Activated CD8-positive, alpha-beta memory T cell treated with anti-CD3 and anti-CD28 coated beads, Interleukin-2, amount 50 U/mL, for 24 hours (primary cell): ENCODE measurements at regions not wholly inside any gene's neighbourhood (a gene's known extent, or its start where the extent isn't known, plus 50 kb on each side); places are given as distances from the start of the nearest gene placed in this dataset.

Experiments used
- DNase-seq: peaks from one replicate; pipeline ENCODE4 v3.0.0-alpha.2; 2020; ENCODE audit errors: extremely low read depth

DNA sequence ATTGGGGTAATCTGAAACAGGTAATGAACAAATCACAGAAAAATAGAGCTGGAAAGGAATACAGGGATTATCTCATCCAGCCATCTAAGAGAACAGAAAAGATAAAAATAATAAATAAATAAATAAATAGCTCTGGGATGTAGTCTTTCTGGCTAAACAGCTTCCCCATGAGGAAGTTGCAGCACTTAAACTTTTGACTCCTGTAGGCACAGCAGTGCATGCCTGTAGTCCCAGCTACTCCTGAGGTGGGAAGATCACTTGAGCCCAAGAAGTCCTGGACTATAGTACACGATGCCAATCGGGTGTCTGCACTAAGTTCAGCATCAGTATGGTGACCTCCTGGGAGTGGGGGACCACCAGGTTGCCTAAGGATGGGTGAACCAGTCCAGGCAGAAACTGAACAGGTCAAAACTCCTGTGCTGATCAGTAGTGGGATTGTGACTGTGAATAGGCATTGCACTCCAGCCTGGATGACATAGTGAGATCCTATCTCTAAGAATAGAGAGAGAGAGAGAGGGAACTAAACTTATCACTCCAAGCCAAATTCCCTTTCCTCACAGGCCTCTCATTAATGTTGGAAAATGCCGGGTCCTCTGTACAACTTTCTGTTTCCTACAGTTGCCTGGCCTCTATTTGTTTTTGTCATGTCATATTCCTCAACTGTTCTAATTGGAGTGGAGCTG, 61.7 kb upstream of the CDK13 start:
- no peak for DNase-seq

DNA sequence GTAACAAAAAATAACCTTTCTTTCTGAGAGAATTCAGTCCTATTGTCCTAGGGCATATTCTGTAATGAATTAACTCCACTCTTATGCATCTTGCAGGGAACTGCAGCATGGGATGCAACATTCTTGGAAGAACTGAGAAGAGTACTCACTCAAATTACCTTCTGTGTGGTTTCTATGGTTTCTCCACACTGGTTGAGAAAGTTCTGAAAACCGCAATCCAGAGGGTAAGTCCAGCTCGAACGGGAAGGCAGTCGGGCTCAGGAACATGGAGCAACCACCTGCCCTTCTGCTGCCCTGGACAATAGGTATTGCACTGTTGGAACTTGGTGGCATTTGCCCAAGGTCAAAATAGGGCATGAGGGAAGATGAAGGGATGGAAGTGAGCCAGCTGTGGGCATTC, 59.6 kb upstream of the CDK13 start:
- no peak for DNase-seq

DNA sequence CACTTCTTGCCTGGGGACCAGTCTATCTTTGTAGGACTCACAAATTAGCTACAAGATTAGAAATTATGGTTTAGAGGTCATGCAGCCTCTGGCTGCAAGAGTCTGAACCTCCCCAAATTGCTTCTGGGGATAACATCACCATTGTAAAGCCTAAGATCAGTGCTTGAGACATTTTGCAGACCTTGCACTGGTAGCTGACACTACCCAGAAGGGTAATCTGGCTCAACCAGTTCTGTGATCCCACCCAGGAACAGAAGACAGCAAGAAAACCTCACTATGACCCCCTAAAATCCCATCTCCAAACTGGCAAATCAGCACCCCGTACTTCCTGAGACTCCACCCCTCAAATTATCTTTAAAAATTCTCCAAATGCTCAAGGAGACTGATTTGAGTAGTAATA, 58.2 kb upstream of the CDK13 start:
- no peak for DNase-seq

DNA sequence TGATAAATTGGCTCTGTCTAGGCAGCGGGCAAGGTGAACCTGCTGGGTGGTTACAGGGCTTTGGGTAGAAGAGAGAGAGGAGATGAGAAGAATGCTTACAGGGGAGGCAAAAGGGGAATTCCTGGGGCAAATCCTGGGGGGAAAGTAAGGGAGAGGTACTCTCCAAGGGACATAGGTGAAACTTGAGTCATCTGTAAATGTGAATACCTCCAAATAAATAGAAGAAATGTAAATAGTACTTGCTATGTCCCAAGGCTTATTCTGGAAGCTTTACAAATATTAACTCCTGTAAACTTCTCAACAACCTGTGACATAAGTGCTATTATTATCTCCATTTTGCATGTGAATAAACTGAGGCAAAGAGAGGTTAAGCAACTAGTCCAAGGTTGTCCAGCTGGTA, 57.7 kb upstream of the CDK13 start:
- no peak for DNase-seq

DNA sequence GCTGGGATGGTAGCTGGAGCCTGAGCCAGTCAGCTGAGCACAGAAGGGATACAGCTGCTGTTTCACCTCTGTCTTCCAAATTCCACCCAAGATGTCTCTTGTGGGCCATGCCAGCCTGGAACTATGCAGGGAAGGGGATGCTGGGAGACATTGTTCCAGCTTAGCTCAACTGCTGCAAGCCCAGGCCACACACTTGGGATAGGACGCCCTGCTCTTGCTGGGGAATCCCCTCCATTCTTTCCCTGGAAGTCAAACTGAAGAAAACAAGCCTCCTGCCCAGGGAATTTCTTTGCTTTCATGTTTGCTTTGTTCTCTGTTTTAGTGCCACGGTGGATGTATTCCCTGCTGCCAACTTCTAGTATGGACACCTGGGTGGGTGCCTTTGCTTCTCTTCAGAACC, 55.2 kb upstream of the CDK13 start:
- no peak for DNase-seq

DNA sequence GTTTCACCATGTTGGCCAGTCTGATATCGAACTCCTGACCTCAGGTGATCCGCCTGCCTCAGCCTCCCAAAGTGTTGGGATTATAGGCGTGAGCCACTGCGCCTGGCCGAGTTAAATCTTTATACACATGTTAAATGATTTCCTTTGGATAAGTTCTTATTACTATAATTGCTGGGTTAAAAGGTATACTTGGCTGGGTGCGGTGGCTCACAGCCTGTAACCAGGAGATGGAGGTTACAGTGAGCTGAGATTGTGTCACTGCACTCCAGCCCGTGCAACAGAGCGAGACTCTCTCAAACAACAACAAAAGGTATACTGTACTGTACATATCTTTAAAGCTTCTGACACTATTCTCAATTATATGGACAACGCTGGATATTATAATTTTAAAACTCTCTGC, 53.2 kb upstream of the CDK13 start:
- no peak for DNase-seq

DNA sequence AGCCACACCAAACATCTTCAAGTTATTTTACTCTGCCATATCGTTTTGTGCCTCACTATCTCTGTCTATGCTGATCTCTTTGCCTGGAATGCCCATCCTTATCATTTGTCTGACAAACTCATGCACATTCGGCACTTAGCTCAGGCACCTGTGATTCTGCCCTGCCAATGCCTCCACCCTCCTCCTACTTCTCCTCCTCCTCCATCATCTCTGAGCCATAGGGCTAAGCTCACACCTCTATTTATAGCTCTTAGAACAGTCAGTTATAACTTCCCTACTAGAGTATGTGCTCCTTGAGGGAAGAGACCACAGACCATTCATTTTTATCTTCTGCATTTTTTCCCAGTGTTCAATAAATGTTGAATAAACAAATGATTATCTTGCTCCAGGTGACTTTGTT, 51.2 kb upstream of the CDK13 start:
- DNase-seq = no peak
